ENCODE measurements at regions not wholly inside any gene's neighbourhood (a gene's known extent, or its start where the extent isn't known, plus 50 kb on each side); places are given as distances from the start of the nearest gene placed in this dataset.

DNA sequence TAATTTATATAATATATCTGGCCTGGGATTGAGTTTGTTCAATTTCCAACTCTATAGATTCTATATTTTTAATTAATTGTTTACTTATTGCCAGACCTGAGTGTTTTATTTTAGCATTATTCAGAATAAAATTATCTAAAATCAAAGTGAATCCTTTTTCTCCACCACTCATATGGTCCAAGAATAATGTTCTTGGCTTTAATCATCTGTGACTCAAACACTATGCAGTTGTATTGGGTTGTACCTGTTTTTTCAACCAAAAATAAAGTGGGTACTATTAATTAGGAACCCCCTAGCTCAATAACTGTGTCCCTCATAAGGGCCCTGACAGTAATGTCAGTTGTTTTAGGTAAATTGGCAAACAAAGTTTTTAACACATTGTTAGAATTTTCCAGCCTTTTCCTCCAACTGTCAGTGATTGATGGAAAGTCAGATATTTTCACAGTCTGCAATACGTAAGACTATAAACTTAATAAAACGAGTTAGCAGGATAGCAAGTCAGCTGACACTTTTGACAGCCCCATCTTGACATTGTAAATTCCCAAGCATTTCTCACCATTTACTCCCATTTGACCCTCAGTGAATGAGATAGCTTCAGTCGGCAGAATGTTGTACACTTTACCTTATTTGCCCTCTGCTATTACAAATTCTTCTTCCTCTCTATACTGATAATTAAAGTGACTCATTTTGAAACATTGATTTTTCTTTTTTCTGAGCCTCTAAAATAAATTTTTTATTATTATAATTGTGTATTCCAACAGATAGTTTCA is 587.4 kb downstream of the METTL4 start:
- no peak for DNase-seq (ENCODE audit: low read depth)
- no peak for TF ChIP-seq CTCF (conservative IDR thresholded peaks at IDR 0.05; ENCODE audit: low read depth, low read length)
- H3K4me3 ChIP-seq (ENCODE audit: low read length) = no peak overlapping the region

- no peak overlapping the region for H3K4me3 ChIP-seq (ENCODE audit: low read length)
- DNase-seq (ENCODE audit: low read depth) = no peak
- no peak for TF ChIP-seq CTCF (conservative IDR thresholded peaks at IDR 0.05; ENCODE audit: low read depth, low read length)
These were observed 577.4 kb downstream of the METTL4 start for GRCh38 chr18:1993866-1994265.

DNA sequence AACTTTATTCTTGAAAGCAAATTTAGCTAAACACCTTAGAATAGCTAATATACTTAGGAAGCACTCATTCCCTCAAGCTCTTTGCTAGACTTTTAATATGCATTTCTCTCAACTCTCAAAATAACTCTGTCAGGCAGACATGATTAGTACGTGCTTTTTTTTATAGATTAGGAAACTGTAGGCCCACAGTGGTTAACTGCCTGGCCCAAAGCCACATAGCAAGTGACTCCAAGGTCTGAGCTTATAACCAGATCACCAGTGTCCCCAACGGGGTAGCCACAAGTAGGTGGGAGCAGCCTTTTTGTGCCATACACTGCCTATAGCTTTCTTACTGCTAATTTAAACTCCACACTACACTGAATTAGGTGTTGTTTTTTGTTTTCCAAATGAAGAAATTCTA is 576.8 kb downstream of the METTL4 start:
- no peak for TF ChIP-seq CTCF (conservative IDR thresholded peaks at IDR 0.05; ENCODE audit: low read depth, low read length)
- no peak for DNase-seq (ENCODE audit: low read depth)
- H3K4me3 ChIP-seq (ENCODE audit: low read length) = no peak overlapping the region

GRCh38 chr18:1995041-1995612 is 576.2 kb downstream of the METTL4 start:
- DNase-seq (ENCODE audit: low read depth) = no peak
- no peak for TF ChIP-seq CTCF (conservative IDR thresholded peaks at IDR 0.05; ENCODE audit: low read depth, low read length)

GRCh38 chr18:1998121-1998520 is 573.2 kb downstream of the METTL4 start:
- no peak overlapping the region for H3K4me3 ChIP-seq (ENCODE audit: low read length)
- no peak for TF ChIP-seq CTCF (conservative IDR thresholded peaks at IDR 0.05; ENCODE audit: low read depth, low read length)
- no peak for DNase-seq (ENCODE audit: low read depth)

More at GRCh38 chr18:1995041-1995612, 576.2 kb downstream of the METTL4 start:
- H3K4me3 ChIP-seq (ENCODE audit: low read length) = no peak overlapping the region

GRCh38 chr18:1999387-1999786 is 571.9 kb downstream of the METTL4 start:
- no peak for TF ChIP-seq CTCF (conservative IDR thresholded peaks at IDR 0.05; ENCODE audit: low read depth, low read length)
- no peak for DNase-seq (ENCODE audit: low read depth)
- H3K4me3 ChIP-seq (ENCODE audit: low read length) = no peak overlapping the region

GRCh38 chr18:2002151-2002550 is 569.2 kb downstream of the METTL4 start:
- TF ChIP-seq CTCF (conservative IDR thresholded peaks at IDR 0.05; ENCODE audit: low read depth, low read length) = no peak
- DNase-seq (ENCODE audit: low read depth) = peak; percentile 46

More at GRCh38 chr18:2002151-2002550, 569.2 kb downstream of the METTL4 start:
- H3K4me3 ChIP-seq (ENCODE audit: low read length) = no peak overlapping the region

All from retinal pigment epithelial cell (primary cell).